Ectodermal cell (in vitro differentiated cells): ENCODE measurements at regions not wholly inside any gene's neighbourhood (a gene's known extent, or its start where the extent isn't known, plus 50 kb on each side); places are given as distances from the start of the nearest gene placed in this dataset.
"Not testable (repeated sequence)": the region's sequence is repeated elsewhere in the genome, so short reads cannot be mapped to it uniquely, and the experiment has no call there.

Source experiments
- H3K27ac ChIP-seq: 2 replicates; pipeline ENCODE4 v1.7.0; 2013; ENCODE audit warnings: mild to moderate bottlenecking, low read depth, low read length; ENCODE audit not compliant: insufficient read depth, poor library complexity, severe bottlenecking
- H3K27me3 ChIP-seq: 2 replicates; pipeline ENCODE4 v1.7.0; 2013; ENCODE audit warnings: mild to moderate bottlenecking, low read length; ENCODE audit not compliant: insufficient read depth, control insufficient read depth, poor library complexity, severe bottlenecking
- H3K36me3 ChIP-seq: one replicate; pipeline ENCODE4 v1.7.0; 2013; ENCODE audit warnings: low read length; ENCODE audit not compliant: control insufficient read depth, insufficient read depth
- H3K4me1 ChIP-seq: one replicate; pipeline ENCODE4 v1.7.0; 2013; ENCODE audit warnings: low read length; ENCODE audit not compliant: control insufficient read depth, insufficient read depth
- H3K4me3 ChIP-seq: 2 replicates; pipeline ENCODE4 v1.7.0; 2013; ENCODE audit warnings: low read depth, low read length, control low read depth; ENCODE audit not compliant: insufficient read depth
- H3K9me3 ChIP-seq: 2 replicates; pipeline ENCODE4 v1.7.0; 2013; ENCODE audit warnings: mild to moderate bottlenecking, low read length, moderate library complexity; ENCODE audit not compliant: control insufficient read depth
- WGBS, 2 experiments: methylation state at CpG; one replicate each; pipeline ENCODE4 v1.1.7; 2013; ENCODE audit warnings: missing lambda C conversion rate in 2 of 2; 5-methylcytosine and 5-hydroxymethylcytosine counted together

DNA sequence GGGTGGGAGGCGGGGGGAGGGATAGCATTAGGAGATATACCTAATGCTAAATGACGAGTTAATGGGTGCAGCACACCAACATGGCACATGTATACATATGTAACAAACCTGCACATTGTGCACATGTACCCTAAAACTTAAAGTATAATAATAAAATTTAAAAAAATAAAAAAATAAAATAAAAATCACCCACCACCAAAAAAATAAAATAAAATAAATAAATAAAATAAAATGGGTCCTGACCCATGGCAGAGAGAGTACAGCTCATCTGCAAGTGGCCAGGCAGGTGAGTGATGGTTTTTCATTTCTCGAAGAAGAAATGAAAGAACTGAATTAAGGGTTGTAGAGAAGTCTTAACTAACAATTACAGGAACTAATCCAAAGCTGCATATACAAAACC is 92.4 kb downstream of the ACAA2 start:
- WGBS, 2 experiments = 89 to 100% methylated on average over 2 of the region's 3 CpGs

DNA sequence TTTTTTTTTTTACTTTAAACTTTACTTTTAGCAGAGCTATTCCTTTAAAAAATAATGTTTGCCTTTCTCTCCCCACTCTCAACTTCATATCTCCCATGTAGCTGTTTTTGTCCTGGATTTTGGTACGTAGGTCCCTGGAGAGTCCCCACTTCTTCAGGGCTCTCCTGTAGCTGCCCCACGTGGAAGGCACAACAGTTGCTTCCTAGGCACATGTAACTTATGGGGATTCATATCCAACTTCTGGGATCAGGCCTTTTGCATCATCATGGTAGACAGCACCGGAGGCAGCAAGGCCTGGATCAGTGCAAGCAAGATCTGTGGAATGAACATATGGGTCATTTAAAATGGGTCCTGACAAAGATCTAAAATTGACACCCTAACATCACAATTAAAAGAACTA is 95.7 kb downstream of the ACAA2 start:
- Histone ChIP-seq H3K27ac (no peak overlapping the region), H3K4me3 (no peak overlapping the region), H3K36me3 (no peaks in the 10 kb centered on the region), H3K9me3 (no peaks in the 10 kb centered on the region), H3K4me1 (no peaks in the 10 kb centered on the region), H3K27me3 (no peaks in the 10 kb centered on the region)
- WGBS, 2 experiments = 89 to 96% methylated on average over 3 of the region's 3 CpGs

More for the DNA sequence above, 92.4 kb downstream of the ACAA2 start:
- H3K4me3 ChIP-seq, H3K9me3 ChIP-seq, H3K36me3 ChIP-seq, H3K4me1 ChIP-seq, H3K27me3 ChIP-seq, H3K27ac ChIP-seq: not testable (repeated sequence)

- no peaks in the 10 kb centered on the region for H3K27me3 ChIP-seq
- H3K36me3 ChIP-seq = no peaks in the 10 kb centered on the region
- no peak overlapping the region for H3K4me3 ChIP-seq
- H3K27ac ChIP-seq = no peak overlapping the region
- no peaks in the 10 kb centered on the region for H3K4me1 ChIP-seq
- H3K9me3 ChIP-seq = no peaks in the 10 kb centered on the region
- WGBS, 2 experiments = 82 to 84% methylated on average over 6 of the region's 6 CpGs
These were observed 97.3 kb downstream of the ACAA2 start for GRCh38 chr18:49716035-49716434.

DNA sequence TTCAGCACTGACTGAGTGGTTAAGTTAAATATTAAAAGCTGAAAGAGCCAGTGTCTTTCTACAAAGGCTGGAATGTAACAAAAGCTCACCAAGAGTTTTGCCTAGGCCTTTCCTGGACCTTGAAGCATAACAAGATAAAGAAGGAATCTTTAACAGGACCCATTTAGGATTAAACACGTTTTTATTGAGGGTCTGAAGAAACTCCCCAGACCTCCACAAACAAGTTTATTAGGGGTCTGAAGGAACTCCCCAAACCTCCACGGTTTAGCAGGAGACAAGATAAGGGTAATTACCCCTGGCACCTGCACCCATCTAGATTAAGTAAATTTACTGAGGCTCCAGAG is 104.0 kb downstream of the ACAA2 start:
- Histone ChIP-seq H3K27me3 (no peaks in the 10 kb centered on the region), H3K9me3 (no peaks in the 10 kb centered on the region), H3K36me3 (no peaks in the 10 kb centered on the region), H3K4me1 (no peaks in the 10 kb centered on the region), H3K4me3 (no peak overlapping the region), H3K27ac (no peak overlapping the region)
- 72 to 92% methylated on average over 1 to 2 of the region's 2 CpGs for WGBS, 2 experiments

DNA sequence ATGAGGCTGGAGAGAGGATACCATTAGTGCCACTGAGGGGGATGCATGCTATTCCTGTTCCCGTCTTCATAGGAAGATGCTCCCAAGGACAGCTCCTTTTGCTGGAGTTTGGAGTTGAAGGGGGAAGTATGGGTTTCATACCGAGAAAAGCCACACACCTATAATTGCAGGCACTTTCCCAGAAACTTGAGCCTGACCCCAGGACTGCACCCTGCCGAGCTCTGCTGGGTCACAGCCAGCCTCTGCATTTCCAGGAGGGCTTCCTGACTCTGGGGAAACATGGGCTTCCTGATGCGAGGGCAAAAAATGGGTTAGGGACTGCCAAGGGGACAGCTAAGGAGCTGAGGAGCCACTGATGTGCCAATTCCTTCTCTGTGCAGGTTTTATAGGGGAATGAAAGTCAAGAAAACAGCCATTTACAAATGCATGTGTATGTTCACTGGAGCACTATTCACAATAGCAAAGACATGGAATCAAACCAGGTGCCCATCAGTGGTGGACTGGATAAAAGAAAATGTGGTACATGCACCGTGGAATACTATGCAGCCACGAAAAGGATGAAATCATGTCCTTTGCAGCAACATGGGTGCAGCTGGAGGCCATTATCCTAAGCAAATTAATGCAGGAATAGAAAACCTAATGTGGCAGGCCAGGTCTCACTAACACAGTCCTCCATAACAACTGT is 104.5 kb downstream of the ACAA2 start:
- no peaks in the 10 kb centered on the region for H3K27me3 ChIP-seq
- H3K4me3 ChIP-seq = no peak overlapping the region
- H3K9me3 ChIP-seq = no peaks in the 10 kb centered on the region
- no peak overlapping the region for H3K27ac ChIP-seq
- H3K36me3 ChIP-seq = no peaks in the 10 kb centered on the region
- no peaks in the 10 kb centered on the region for H3K4me1 ChIP-seq
- WGBS, 2 experiments = 89 to 94% methylated on average over 6 of the region's 6 CpGs

DNA sequence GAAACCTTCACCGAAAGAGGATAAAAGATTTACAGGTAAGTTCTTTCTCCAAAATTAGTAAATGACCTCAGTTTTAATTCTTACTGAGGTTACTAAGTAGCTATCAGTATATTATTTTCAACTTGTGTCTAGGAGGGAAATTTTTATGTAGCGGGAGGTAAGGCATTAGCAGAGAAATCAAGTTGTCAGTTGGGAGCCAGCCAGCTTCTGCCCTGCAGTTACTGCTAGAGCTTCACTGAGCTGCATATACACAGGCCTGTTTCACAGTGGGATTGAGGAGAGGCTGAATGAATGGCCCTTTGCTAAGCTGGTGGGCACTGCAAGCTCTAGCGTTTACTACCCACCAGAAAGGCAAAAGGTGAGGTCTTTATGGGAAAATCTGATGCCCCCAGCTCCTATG is 105.7 kb downstream of the ACAA2 start:
- Histone ChIP-seq H3K4me3 (no peak overlapping the region), H3K27ac (no peak overlapping the region), H3K4me1 (no peaks in the 10 kb centered on the region), H3K9me3 (no peaks in the 10 kb centered on the region), H3K27me3 (no peaks in the 10 kb centered on the region), H3K36me3 (no peaks in the 10 kb centered on the region)
- WGBS, 2 experiments = 95 to 98% methylated on average over 2 to 3 of the region's 3 CpGs

DNA sequence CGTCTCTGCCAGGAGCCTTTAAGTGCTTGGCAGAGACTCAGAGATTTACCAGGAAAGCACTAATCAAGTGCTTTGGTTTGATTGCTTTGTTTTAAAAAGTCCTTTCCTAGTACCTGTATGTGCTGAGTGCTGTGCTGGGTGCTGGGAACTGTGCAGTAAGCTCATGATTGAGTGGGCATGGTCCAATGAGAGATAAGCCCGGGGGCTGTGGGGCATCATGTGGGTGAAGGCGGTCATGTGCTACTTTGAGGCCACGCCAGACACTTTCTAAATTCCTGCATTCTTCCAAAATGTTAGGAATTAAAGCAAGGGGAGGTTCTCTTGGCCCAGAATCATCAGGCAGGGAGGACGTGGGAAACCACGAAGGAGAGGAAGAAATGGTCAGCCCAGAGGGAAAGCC is 109.0 kb downstream of the ACAA2 start:
- Histone ChIP-seq H3K4me3 (no peak overlapping the region), H3K27me3 (no peaks in the 10 kb centered on the region), H3K27ac (no peak overlapping the region), H3K4me1 (no peaks in the 10 kb centered on the region), H3K9me3 (no peaks in the 10 kb centered on the region), H3K36me3 (no peaks in the 10 kb centered on the region)
- 73 to 76% methylated on average over 6 of the region's 6 CpGs for WGBS, 2 experiments

DNA sequence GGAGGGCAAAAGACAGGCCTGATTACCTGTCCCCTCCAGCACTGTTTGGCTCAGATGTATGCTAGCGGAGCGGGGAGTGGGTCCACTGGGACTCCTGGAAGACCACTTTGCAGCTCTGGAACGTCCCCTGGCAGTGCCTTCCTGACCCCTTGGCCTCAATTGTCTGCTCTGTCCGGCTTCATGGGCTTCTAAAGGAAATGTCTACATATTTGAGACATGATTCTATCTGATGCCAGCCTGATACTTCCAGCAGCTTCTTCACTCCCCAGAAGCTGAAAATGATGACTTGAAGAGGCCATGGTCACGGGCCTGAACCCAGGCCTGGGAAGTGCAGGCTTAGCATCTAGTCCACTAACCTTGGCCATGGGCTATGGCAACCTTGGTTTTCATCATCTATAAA is 112.1 kb downstream of the ACAA2 start:
- Histone ChIP-seq H3K9me3 (no peaks in the 10 kb centered on the region), H3K4me3 (no peak overlapping the region), H3K27ac (no peak overlapping the region), H3K36me3 (no peaks in the 10 kb centered on the region), H3K27me3 (no peaks in the 10 kb centered on the region), H3K4me1 (peaks cover 11% of the 10 kb centered on the region)
- WGBS, 2 experiments = 92 to 94% methylated on average over 5 of the region's 5 CpGs

GRCh38 chr18:49699303-49699702 is 114.0 kb downstream of the ACAA2 start:
- Histone ChIP-seq H3K4me3 (no peak overlapping the region), H3K4me1 (peaks cover 11% of the 10 kb centered on the region), H3K9me3 (no peaks in the 10 kb centered on the region), H3K27me3 (no peaks in the 10 kb centered on the region), H3K36me3 (no peaks in the 10 kb centered on the region), H3K27ac (no peak overlapping the region)
- WGBS, 2 experiments = 89 to 91% methylated on average over 6 of the region's 6 CpGs

DNA sequence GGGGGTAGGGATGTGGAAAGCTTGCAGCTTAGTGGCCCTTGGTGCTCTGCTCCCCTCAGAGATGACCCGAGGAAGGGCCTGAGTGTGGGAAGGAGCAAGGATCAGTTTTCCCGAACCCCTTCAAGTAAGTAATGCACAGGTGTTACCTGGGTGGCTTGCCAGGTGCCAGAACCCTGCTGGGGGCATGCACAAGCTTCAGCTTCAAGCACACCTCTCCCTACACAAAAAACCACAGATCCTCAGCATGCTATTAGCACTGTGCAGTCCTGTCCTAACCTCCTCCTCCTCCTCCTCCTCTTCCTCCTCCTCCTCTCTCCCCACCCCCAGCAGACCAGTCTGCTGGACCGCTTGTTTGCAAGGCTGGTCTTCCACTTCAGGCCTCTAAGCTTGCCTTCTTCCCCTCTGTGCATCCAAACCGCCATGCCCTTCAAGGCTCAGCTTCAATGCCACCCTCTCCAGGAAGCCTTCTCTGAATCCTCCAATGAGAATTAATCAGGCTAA is 114.8 kb downstream of the ACAA2 start:
- no peak overlapping the region for H3K27ac ChIP-seq
- H3K36me3 ChIP-seq = no peaks in the 10 kb centered on the region
- 84 to 85% methylated on average over 4 of the region's 4 CpGs for WGBS, 2 experiments
- peaks cover 11% of the 10 kb centered on the region for H3K4me1 ChIP-seq
- no peaks in the 10 kb centered on the region for H3K27me3 ChIP-seq
- no peaks in the 10 kb centered on the region for H3K9me3 ChIP-seq
- no peak overlapping the region for H3K4me3 ChIP-seq
